ENCODE measurements at regions not wholly inside any gene's neighbourhood (a gene's known extent, or its start where the extent isn't known, plus 50 kb on each side); places are given as distances from the start of the nearest gene placed in this dataset.

GRCh38 chr4:10212400-10212799 is 95.8 kb upstream of the WDR1 start:
- Histone ChIP-seq H3K9me3 (ENCODE audit: control insufficient read depth, insufficient read depth, low read length) (no peaks in the 10 kb centered on the region), H3K79me1 (ENCODE audit: low read depth in 1 of 2, low read length in 2 of 2) (no peaks in the 10 kb centered on the region), H2AK9ac (replicated peaks; ENCODE audit: low read depth, low read length, poor library complexity) (no peak overlapping the region), H2BK15ac (ENCODE audit: low read depth, low read length) (no peak overlapping the region), H3K23ac (ENCODE audit: low read depth, low read length) (no peak overlapping the region), H2BK20ac (ENCODE audit: low read depth, low read length) (no peak overlapping the region), H3K27ac (ENCODE audit: insufficient read depth, low read length) (no peak overlapping the region), H4K8ac (ENCODE audit: low read depth in 2 of 2, low read length in 2 of 2) (no peak overlapping the region), H2AFZ (replicated peaks; ENCODE audit: low read length, poor library complexity) (no peak overlapping the region), H3K36me3 (ENCODE audit: control insufficient read depth, insufficient read depth, low read length) (no peaks in the 10 kb centered on the region), H2BK5ac (ENCODE audit: low read depth, low read length, poor library complexity, severe bottlenecking) (no peak overlapping the region), H3K9me1 (ENCODE audit: insufficient read depth, low read length) (no peaks in the 10 kb centered on the region), H3K4me1 (ENCODE audit: control insufficient read depth, insufficient read depth, low read length) (no peaks in the 10 kb centered on the region), H2BK120ac (ENCODE audit: low read depth, low read length) (no peak overlapping the region), H3K4me3 (ENCODE audit: insufficient read depth, low read depth, low read length) (no peak overlapping the region), H3K4ac (ENCODE audit: low read depth, low read length) (no peak overlapping the region), H3K27me3 (ENCODE audit: control insufficient read depth, insufficient read depth, low read length) (no peaks in the 10 kb centered on the region), H3K56ac (ENCODE audit: extremely low read depth, insufficient read depth, low read length) (no peak overlapping the region), H3K14ac (replicated peaks; ENCODE audit: low read depth, low read length) (no peak overlapping the region), H4K20me1 (ENCODE audit: insufficient read depth, low read length) (no peaks in the 10 kb centered on the region), H3K18ac (ENCODE audit: low read depth, low read length) (no peak overlapping the region), H4K91ac (ENCODE audit: insufficient read depth, low read depth, low read length) (no peak overlapping the region), H3K4me2 (ENCODE audit: low read depth, low read length) (no peak overlapping the region), H3K9ac (ENCODE audit: low read depth, low read length) (no peak overlapping the region), H2AK5ac (ENCODE audit: low read depth, low read length) (no peak overlapping the region), H4K5ac (ENCODE audit: low read depth, low read length) (no peak overlapping the region)
- dilution Hi-C loops (cut with HindIII; ENCODE audit: low sequenced_read_pairs, unreplicated experiment) (no loop called here), intact Hi-C loops (cut with micrococcal nuclease) (no loop called here), in situ Hi-C loops (cut with MboI; ENCODE audit: low sequenced_read_pairs) (no loop called here)
- BruUV-seq (replicated peaks): no TSS peak
- no CpG with 5 or more reads among the region's 2 CpGs for WGBS, 2 experiments (ENCODE audit: extremely low coverage in 2 of 2, insufficient read length in 1 of 2)
- TF ChIP-seq NFE2L2 (IDR thresholded peaks at IDR 0.05; ENCODE audit: low read depth, low read length) (no peak), RCOR1 (IDR thresholded peaks at IDR 0.05; ENCODE audit: insufficient replicate concordance, low read length) (no peak), POLR2A (IDR thresholded peaks at IDR 0.05; ENCODE audit: low read depth, low read length) (no peak), MAFK (IDR thresholded peaks at IDR 0.05; ENCODE audit: low read depth, low read length) (no peak), RAD21 (IDR thresholded peaks at IDR 0.05; ENCODE audit: low read length) (no peak)
- CTCF ChIA-PET: no interaction called here
- POLR2A ChIA-PET (ENCODE audit: unreplicated experiment): no interaction called here
- ATAC-seq (ENCODE audit: low read depth) (no peak), DNase-seq (no peak)
